Vagina (tissue), 2 donors: ENCODE measurements at regions not wholly inside any gene's neighbourhood (a gene's known extent, or its start where the extent isn't known, plus 50 kb on each side); places are given as distances from the start of the nearest gene placed in this dataset.

Experiments
- CTCF ChIP-seq, 3 experiments: fragments of 450-650 bp in 2 of 3; fragments of 200-600 bp in 1 of 3; sonication (generic) in 1 of 3; IDR thresholded peaks; one replicate each; pipeline ENCODE4 v1.5.1; 2017 to 2019; ENCODE audit warnings: antibody characterized with exemption in 3 of 3, mild to moderate bottlenecking in 2 of 3, moderate library complexity in 2 of 3
- POLR2A ChIP-seq, 2 donors: fragments of 450-650 bp; IDR thresholded peaks; one replicate each; pipeline ENCODE4 v1.6.1; 2017; ENCODE audit warnings: antibody characterized with exemption in 2 of 2, mild to moderate bottlenecking in 2 of 2, moderate library complexity in 2 of 2
- POLR2AphosphoS5 ChIP-seq, 2 donors: sonication (generic); formaldehyde crosslinking; IDR thresholded peaks; one replicate each; pipeline ENCODE4 v1.9.0; 2017; ENCODE audit warnings: antibody characterized with exemption in 2 of 2, mild to moderate bottlenecking in 2 of 2, low read depth in 1 of 2; ENCODE audit not compliant: insufficient read depth in 1 of 2

- TF ChIP-seq CTCF (IDR thresholded peaks at IDR 0.05) (no peak), POLR2A (IDR thresholded peaks at IDR 0.05) (no peak), POLR2AphosphoS5 (IDR thresholded peaks at IDR 0.05; ENCODE audit: insufficient read depth in 1 of 2, low read depth in 1 of 2) (no peak)
These were observed 153.7 kb upstream of the KCNMB2 start for GRCh38 chr3:178382449-178383061.
